ENCODE measurements at regions not wholly inside any gene's neighbourhood (a gene's known extent, or its start where the extent isn't known, plus 50 kb on each side); places are given as distances from the start of the nearest gene placed in this dataset.

GRCh38 chr14:76927971-76928700 is 100.4 kb downstream of the IRF2BPL start:
- no peak for DNase-seq (ENCODE audit: low read depth in 3 of 3, low spot score in 1 of 3)

GRCh38 chr14:76926521-76927251 is 100.5 kb downstream of the LRRC74A start:
- peak in 1 of 3 donors; percentile 33 for DNase-seq (ENCODE audit: low read depth in 3 of 3, low spot score in 1 of 3)

- DNase-seq (ENCODE audit: low read depth in 3 of 3, low spot score in 1 of 3): no peak
Measured at GRCh38 chr14:76925097-76925441, 98.9 kb downstream of the LRRC74A start.

GRCh38 chr14:76924371-76925096 is 98.3 kb downstream of the LRRC74A start:
- no peak for DNase-seq (ENCODE audit: low read depth in 3 of 3, low spot score in 1 of 3)

- DNase-seq (ENCODE audit: low read depth in 3 of 3, low spot score in 1 of 3): no peak
Measured at GRCh38 chr14:76923431-76924370, 97.5 kb downstream of the LRRC74A start.

- no peak for DNase-seq (ENCODE audit: low read depth in 3 of 3, low spot score in 1 of 3)
Measured at GRCh38 chr14:76922584-76922983, 96.4 kb downstream of the LRRC74A start.

- DNase-seq (ENCODE audit: low read depth in 3 of 3, low spot score in 1 of 3): no peak
Measured at GRCh38 chr14:76922092-76922491, 95.9 kb downstream of the LRRC74A start.

- no peak for DNase-seq (ENCODE audit: low read depth in 3 of 3, low spot score in 1 of 3)
Measured at GRCh38 chr14:76921088-76921399, 94.8 kb downstream of the LRRC74A start.

GRCh38 chr14:76920331-76921087 is 94.3 kb downstream of the LRRC74A start:
- no peak for DNase-seq (ENCODE audit: low read depth in 3 of 3, low spot score in 1 of 3)

- DNase-seq (ENCODE audit: low read depth in 3 of 3, low spot score in 1 of 3): no peak
Measured at GRCh38 chr14:76919431-76920330, 93.5 kb downstream of the LRRC74A start.
